ENCODE measurements at regions not wholly inside any gene's neighbourhood (a gene's known extent, or its start where the extent isn't known, plus 50 kb on each side); places are given as distances from the start of the nearest gene placed in this dataset.
"Not testable (repeated sequence)": the region's sequence is repeated elsewhere in the genome, so short reads cannot be mapped to it uniquely, and the experiment has no call there.

DNA sequence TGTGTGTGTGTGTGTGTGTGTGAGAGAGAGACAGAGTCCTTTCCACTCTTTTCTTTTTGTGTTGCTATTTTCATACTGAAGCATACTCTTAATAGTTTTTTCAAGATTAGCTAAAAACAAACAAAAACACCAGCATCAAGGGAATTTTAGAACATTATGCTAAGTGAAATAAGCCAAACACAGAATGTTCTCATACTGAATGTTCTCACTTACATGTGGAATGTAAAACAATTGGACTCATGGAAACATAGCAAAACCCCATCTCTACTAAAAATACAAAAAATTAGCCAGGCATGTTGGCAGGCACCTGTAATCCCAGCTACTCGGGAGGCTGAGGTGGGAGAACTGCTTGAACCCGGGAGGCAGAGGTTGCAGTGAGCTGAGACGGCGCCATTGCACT is 193.4 kb downstream of the XPNPEP1 start:
- DNase-seq (ENCODE audit: low spot score): not testable (repeated sequence)

DNA sequence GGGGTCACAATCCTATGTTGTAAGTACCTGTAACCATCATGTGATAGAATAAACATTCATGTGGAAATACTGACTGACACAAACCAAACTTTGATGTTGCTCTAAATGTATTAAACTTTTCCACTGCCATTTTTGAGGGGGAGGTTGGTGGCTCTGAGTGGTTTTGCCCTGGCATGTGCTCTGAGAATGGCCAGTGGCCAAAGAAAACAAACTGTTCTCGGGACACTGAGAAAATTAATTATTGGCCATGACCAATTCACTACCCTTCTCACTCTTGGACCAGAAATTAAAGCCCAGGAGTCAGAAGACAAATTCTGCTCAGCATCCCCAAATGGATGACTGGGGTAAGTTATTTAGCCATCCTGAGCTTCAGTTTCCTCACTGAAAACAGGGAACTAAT is 195.9 kb downstream of the XPNPEP1 start:
- no peak for DNase-seq (ENCODE audit: low spot score)

DNA sequence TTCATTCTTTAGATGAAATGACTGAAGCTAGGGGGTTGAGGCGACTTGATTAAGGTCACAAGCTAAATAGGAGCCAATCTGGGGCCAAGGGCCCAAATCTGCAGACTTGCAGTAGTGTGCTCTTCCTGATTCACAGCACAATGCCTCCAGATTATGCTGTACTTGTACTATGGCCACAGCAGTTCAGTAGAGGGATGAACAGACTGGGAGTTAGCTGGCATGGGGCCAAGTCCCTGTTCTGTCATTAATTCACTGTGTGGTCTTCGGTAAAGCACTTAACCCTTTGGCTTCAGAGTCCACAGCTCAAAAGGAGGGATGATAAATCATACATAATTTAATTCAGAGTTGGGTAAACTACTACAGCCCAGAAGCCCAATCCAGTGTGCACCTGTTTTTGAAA is 196.8 kb downstream of the XPNPEP1 start:
- no peak for DNase-seq (ENCODE audit: low spot score)

DNA sequence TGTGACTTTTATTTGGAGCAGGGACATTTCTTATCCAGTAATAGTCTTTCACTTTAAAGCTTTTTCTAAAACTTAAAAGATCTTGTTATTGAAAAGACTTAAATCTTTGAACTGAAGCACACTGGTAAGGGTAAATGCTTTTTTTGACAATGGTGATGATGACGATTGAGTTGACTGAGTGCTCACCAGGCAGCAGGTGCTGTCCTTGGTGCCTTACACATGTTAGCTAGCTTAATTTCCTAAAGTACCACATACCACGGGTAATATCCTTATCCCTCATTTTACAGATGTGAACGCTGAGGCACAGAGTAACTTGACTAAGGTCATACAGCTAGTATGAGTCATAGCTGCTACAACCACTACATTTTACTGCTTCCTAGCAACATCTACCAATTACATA is 200.0 kb downstream of the XPNPEP1 start:
- DNase-seq (ENCODE audit: low spot score): no peak

DNA sequence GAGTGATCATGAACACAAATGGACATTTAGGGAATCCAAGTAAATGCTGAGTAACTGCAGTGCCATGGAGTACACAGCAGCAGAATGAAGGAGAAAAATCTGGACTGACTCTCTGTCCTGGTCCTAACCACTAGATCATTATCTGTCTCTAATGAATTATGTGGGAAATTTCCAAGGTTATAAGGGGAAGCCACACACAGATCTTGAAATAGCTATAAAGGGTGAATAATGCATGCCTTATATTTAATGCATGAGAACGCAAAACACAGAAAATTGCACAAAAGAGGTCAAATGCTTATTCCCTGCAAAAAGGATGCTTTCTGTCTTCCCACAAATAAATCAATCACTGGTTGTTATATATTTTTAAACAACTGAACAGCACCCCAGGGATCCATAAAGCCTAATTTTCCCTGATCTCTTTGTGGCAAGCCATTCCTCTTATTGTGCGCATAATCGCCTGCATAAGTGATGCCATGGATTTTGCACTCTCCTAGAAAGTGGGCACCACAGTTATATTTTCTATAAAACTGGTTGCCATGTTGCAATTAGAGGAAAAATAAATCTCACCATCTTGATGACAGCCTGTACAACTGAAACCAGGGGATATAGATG is 201.8 kb downstream of the XPNPEP1 start:
- DNase-seq (ENCODE audit: low spot score): no peak

DNA sequence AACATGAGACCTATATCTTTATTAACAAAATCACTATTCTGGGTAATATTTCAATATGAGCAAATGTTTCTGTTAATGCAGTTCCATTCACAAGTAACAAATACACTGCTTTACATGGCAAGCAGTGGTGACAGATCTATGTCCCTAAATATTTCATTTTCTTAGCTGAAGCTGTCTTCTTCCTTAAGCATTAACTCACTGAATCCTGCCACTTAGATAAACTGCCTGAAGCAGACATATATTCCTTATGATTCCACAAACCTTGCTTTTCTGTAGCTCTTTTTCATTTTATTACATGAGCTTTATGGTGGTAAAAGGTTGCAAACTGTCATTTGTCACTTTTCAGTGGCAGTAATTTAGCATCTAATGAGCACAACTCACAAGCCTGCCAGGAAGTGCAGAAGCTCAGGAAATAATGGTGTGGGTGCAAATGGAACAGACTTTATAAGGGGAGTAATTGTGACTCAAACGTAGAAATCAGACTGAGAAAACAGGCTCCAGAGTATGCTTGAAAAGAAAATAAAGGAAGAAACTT is 217.2 kb downstream of the XPNPEP1 start:
- no peak for DNase-seq (ENCODE audit: low spot score)

DNA sequence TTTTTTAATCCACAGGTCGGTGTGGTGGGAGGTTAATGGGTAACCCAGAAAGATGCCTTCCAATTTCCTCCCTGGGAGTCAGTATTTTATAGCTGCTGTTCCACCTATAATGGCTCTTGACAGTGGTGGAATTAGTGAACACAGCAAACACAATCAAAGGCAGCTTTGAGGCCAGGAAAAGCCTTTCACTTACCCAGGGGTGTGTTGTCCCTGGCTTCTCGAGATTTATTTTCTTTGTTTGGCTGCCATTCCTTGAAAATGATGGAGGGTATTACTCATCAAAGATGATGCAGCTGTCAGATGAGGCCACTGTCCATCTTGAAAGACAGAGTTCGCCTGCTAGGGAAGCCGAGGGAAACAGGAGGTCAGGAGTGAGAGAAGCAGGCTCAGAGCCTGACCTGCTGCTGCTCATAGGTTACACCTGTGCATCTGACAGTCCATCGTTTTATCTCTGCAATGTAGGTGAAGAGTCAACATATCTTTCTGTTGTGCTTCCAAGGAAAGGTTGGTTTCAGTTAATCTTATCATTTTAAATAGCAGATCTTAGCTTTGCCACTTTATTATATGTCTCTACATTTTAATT is 221.6 kb downstream of the XPNPEP1 start:
- no peak for DNase-seq (ENCODE audit: low spot score)

DNA sequence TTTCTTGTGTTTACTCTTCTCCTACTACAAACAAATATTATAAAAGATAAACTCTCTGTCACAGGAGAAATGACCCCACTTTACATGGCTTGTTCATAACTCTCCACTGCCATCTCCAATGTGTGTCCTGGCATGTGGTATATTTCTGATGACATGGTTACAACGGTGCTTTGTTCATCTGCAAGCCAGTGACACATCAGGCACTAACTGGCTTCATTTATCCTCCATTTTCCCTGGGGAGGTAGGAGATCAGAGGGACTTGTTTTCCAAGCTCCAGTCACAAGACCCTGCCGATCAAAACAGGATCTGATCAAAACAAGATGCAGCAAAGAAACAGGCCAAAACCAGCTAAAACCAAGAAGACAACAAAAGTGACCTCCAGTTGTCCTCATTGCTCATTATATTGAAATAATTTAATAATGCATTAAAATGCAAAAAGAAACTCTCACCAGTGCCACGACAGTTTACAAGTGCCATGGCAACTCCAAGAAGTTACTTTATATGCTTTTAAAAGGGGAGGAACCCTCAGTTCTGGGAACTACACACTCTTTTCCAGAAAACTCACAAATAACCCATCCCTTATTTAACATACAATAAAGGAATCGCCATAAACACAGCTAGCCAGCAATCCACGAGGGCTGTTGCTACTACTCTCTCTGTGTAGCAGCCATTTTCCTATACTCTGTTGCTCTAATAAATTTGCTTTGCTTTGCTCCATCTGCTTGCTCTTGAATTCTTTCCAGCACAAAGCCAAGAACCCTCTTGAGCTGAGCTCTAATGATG is 224.2 kb downstream of the XPNPEP1 start:
- DNase-seq (ENCODE audit: low spot score): no peak

DNA sequence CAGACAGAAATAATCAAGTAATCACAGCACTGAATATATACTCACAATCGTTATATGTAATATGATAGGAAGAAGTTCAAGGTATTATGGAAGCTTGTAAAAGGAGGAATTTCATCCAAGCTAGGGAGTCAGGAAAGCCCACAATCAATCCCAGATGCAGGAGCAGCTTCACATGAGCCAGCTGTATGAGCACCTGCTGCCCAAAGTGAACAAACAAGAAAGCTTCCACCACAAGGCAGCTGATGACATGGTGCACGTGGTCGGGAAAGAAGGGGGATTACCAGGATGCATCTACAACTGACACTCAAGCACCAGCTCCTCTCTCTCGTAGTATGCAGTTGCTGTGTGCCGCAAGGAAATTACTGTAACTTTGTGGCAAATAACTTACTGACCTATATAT is 225.2 kb downstream of the XPNPEP1 start:
- DNase-seq (ENCODE audit: low spot score): no peak

DNA sequence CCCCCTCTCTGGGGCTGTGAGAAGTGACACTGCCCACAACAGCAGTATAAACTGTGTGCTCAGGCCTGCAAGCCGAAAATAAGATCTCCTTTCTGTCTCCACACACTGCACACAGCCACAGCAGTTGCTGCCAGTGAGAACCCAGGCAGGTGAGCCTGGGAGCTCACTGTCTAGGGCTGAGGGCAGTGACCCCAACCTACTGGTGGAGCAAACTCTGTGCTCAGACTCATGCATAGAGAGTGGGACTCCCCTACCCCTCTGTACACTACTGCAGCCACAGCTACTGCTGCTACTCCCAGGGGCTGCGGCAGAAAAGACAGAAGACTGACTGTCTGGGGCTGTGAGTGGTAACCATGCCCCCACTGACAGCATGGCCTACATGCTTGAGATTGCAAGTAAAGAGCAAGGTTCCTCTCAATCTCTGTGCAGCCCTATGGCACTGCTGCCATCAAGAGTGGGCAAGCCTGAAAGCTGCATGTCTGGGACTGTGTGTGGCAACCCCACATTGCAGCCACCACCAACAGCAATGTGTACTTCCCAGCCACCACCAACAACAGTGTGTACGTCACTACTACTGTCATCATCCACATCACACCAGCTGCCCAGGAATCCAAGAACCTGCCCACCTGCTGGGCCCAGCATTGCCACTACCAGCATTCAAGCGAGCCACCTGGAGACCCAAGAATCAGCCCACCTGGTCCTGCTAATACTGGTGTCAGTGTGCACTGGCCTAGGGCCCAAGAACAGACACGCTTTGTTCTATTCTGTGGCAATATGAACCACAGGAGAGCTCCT is 226.1 kb downstream of the XPNPEP1 start:
- DNase-seq (ENCODE audit: low spot score): no peak

DNA sequence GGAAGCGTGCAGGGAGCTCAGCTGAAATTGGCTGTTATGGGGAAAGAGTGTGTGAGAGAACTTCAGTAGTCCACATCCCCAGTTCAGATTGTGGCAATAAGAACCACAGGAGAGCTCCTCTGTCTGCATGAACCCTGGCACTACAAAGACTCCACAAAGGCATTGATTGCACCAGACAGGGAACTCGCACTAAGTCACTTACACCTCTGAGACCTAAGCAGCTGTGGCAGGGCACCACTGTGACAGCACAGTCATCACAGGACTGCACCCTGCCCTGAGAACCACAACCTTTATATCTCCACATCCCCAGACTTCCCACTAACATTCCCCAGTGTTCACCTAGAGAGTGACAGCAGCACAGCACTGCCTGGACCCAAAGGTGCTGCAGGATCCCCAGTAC is 226.8 kb downstream of the XPNPEP1 start:
- DNase-seq (ENCODE audit: low spot score): no peak

DNA sequence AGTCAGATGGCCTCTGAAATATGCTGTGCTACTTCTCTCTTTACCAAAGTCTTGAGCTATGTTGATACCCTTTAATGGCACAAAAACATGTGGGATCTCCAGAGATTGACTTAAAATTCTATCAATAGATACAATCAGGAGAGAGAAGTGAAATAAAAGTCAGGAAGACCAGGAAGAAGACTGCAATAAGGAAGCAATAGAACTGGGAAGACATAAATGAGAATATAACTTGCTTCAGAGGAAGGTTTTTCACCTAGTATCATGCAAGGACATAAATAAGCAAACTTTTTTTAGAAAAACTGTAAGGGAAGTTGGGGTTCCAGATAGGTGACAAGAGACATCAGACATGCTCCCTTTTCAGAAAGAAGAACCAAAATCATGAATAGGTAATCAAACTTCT is 227.3 kb downstream of the XPNPEP1 start:
- DNase-seq (ENCODE audit: low spot score): no peak

DNA sequence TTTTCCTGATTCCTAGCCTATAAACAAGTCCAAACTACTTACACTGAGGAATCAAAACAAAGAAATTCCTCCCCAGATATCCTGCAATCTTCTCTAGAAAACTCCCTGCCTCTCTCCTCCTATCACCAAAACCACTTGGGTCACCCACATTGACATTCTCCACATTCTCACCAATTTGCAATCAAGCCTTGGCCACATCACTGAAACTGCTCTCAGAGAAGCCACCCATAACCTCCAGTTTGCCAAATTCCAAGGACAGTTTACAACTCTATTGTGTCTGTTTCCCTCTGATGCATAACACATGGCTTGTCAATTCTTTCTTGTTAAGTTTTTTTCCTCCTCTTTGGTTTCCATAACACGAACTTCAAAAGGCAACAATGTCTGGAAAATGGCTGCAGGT is 233.5 kb downstream of the XPNPEP1 start:
- DNase-seq (ENCODE audit: low spot score): no peak

DNA sequence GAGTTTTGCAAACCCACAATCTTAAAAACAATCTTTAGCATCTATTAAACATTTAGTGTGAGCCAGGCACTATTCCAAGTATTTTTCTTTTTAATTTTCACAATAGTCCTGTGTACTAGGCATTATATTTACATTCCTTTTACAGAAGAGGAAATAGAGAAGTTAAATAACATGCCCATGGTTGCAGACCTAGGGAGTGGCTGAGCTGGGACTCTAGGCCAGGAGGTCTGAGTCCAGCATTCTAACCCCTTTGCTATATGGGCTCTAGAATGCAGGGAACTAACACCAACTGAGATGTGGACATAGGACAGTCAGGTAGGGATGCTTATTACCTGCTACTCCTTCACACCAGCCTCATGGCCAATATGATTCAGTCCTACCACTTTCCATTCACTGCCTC is 243.8 kb downstream of the XPNPEP1 start:
- DNase-seq (ENCODE audit: low spot score): no peak

DNA sequence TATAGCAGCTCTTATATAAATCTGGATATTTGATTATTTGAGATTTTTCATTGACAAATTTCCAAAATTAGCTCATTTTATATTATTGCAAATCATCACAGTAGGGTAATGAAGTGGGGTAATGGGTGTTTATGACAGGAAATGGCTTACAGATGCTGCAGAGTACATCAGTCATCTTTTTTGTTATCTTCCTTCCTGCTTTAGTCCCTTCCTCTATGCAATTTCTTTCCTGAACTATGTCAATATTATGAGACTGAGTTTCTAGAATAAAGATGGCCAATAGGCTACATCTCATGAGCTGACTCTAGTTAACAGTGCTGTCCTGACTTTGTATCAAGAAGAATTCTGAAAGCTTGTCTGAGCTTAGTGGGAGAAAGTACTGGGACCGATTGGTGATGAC is 244.5 kb downstream of the XPNPEP1 start:
- DNase-seq (ENCODE audit: low spot score): no peak

DNA sequence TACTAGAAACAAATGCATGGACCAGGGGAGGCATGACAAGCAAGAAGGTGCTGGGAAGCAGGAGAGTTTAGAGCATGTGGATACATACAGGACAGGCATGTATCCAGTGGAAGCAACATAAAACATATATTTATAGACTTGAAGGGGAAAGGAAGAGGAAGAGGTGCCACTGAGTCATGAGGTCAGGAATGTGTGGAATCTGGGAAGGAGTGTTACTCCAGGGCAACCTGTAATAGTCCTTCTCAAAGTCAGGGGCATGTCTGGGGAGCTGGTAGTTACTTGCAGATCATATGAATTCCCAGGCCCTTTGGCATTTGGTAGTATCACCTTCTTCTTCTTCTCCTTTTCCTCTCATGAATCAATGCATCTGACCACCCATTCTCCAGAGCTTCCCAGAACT is 246.6 kb downstream of the XPNPEP1 start:
- DNase-seq (ENCODE audit: low spot score): no peak

DNA sequence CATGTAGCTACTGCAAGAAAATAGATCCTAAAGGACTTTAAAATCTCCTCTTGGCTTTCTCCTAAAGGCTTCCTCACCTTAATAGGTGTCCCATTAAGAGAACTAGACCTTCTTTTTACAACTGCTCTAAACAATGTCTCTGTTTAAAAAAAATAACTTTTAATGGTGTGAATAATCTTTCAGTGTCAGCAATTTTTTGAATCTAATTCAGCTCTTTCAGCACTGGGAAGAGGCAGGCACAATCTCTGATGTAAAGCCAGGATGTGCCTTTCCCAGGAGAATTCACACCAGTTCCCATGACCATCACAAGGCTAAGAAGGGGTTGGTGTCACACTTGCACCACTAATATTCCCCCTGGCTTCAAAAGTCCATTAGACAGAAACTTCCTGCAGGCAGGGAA is 254.6 kb downstream of the XPNPEP1 start:
- DNase-seq (ENCODE audit: low spot score): no peak

DNA sequence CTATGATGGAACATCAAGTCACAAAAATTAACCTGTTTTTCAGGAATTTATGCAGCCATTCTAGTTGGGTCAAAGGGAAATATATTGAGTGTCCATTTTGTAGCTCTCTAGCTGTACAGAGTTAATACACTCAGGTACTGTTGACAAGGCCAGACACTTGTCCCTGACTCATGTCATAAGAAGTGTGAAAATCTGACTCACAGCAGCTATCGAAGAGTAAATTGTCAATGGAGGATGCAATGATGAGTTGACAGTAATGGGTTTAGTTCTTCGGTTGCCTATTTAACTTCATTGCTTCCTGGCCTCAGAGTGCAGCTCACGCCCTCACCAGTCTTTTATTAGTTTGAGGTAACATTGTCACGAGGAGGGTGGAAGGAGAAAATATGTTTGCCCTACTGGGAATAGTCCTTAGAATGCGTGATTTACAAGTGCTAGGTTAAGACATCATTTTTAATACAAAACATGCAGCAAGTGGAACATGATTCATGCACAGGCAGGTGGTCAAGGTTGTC is 255.1 kb downstream of the XPNPEP1 start:
- DNase-seq (ENCODE audit: low spot score): no peak

DNA sequence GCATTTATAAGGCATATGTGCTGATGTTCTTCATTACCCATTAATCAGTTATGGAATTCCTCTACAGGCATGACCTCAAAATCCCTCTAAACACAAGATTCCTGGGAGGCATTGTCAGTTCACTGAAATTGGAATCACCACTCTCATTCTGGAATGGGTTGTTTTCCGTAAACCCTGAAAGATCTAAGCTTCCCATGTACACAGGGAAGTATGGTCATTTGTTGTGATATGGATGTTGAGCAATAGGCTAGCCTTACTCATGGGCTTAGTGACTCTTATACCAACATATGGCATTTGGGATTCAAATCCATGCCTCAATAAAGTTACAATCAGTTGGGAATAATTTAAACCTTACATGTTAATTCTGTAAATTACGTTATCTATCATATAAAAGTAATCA is 258.0 kb downstream of the XPNPEP1 start:
- no peak for DNase-seq (ENCODE audit: low spot score)

DNA sequence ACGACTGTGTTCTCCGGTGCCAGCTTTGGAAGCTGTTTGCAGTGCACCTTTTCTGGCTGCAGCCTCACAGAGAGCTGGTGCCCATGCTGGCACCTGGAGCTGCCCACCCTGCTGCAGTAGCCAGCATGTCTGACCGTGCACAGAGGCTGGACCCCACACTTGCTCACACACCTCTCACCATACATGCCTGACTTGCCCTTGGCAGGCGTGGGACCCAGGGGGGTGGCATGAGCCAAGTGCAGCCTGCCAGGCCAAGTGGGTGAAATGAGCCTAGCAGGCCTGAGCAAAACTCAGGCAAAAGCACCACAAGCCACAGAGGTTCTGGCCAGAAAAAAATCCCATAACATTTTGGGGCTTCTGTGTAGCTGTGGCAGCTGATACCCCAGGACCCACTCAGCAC is 258.8 kb downstream of the XPNPEP1 start:
- DNase-seq (ENCODE audit: low spot score): no peak

DNA sequence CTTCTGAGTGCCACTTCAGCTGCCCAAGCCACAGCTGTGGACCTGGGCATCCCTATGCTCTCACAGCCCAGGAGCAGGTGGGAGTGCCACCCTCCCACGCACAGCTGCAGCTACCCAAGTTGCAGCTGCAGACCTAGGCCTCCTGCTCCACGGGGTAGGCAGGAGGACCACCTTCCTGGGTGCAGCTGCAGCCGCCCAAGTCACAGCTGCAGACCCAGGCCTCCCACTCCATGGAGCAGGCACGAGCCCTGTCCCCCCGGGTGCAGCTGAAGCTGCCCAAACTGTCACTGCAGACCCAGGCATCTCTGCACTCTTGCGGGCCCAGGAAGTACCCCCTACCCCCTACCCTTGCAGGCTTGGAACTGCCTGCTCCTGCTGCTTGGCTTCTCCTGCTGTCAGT is 260.2 kb downstream of the XPNPEP1 start:
- no peak for DNase-seq (ENCODE audit: low spot score)

DNA sequence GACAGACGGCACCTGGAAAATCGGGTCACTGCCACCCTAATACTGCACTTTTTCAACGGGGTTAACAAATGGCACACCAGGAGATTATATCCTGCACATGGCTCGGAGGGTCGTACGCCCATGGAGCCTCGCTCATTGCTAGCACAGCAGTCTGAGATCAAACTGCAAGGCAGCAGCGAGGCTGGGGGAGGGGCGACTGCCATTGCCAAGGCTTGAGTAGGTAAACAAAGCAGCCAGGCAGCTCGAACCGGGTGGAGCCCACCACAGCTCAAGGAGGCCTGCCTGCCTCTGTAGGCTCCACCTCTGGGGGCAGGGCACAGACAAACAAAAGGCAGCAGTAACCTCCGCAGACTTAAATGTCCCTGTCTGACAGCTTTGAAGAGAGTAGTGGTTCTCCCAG is 270.7 kb downstream of the XPNPEP1 start:
- DNase-seq (ENCODE audit: low spot score): not testable (repeated sequence)
